Stimulated activated CD8-positive, alpha-beta memory T cell treated with anti-CD3 and anti-CD28 coated beads, Interleukin-7, amount 100 ng/mL, for 24 hours (primary cell): ENCODE measurements at regions not wholly inside any gene's neighbourhood (a gene's known extent, or its start where the extent isn't known, plus 50 kb on each side); places are given as distances from the start of the nearest gene placed in this dataset.
"Not testable (repeated sequence)": the region's sequence is repeated elsewhere in the genome, so short reads cannot be mapped to it uniquely, and the experiment has no call there.

Source experiments
- DNase-seq: peaks from one replicate; pipeline ENCODE4 v3.0.0-alpha.2; 2020; ENCODE audit warnings: low read depth

GRCh38 chr3:104388619-104389018 lies 978.1 kb upstream of the ALCAM start:
- DNase-seq: no peak

- no peak for DNase-seq
These were observed 974.4 kb upstream of the ALCAM start for GRCh38 chr3:104392327-104392726.

GRCh38 chr3:104396974-104397669 lies 969.6 kb upstream of the ALCAM start:
- DNase-seq: no peak

- DNase-seq: no peak
These were observed 969.0 kb upstream of the ALCAM start for GRCh38 chr3:104397713-104398112.

- DNase-seq: no peak
These were observed 963.8 kb upstream of the ALCAM start for GRCh38 chr3:104402902-104403301.

- no peak for DNase-seq
These were observed 955.0 kb upstream of the ALCAM start for GRCh38 chr3:104411757-104412156.

- DNase-seq: no peak
These were observed 953.8 kb upstream of the ALCAM start for GRCh38 chr3:104412608-104413580.

- no peak for DNase-seq
These were observed 938.3 kb upstream of the ALCAM start for GRCh38 chr3:104428337-104428925.

GRCh38 chr3:104429727-104430126 lies 937.0 kb upstream of the ALCAM start:
- no peak for DNase-seq

- DNase-seq: no peak
These were observed 930.2 kb upstream of the ALCAM start for GRCh38 chr3:104436506-104436905.

GRCh38 chr3:104437131-104437750 lies 929.5 kb upstream of the ALCAM start:
- no peak for DNase-seq

- no peak for DNase-seq
These were observed 928.8 kb upstream of the ALCAM start for GRCh38 chr3:104437891-104438290.

GRCh38 chr3:104438706-104439105 lies 928.0 kb upstream of the ALCAM start:
- DNase-seq: no peak

- not testable (repeated sequence) for DNase-seq
These were observed 921.3 kb upstream of the ALCAM start for GRCh38 chr3:104445252-104445919.

GRCh38 chr3:104447681-104448080 lies 919.0 kb upstream of the ALCAM start:
- no peak for DNase-seq

GRCh38 chr3:104452697-104453096 lies 914.0 kb upstream of the ALCAM start:
- DNase-seq: no peak

GRCh38 chr3:104458657-104459056 lies 908.1 kb upstream of the ALCAM start:
- DNase-seq: no peak

- no peak for DNase-seq
These were observed 906.0 kb upstream of the ALCAM start for GRCh38 chr3:104460477-104461406.

- DNase-seq: no peak
These were observed 905.3 kb upstream of the ALCAM start for GRCh38 chr3:104461431-104461830.

GRCh38 chr3:104472221-104472620 lies 894.5 kb upstream of the ALCAM start:
- DNase-seq: no peak

- DNase-seq: no peak
These were observed 892.7 kb upstream of the ALCAM start for GRCh38 chr3:104474011-104474410.
